HG02870 (cell line): ENCODE measurements at regions not wholly inside any gene's neighbourhood (a gene's known extent, or its start where the extent isn't known, plus 50 kb on each side); places are given as distances from the start of the nearest gene placed in this dataset.

Source experiments
- ATAC-seq: cut with Tn5 transposase; IDR thresholded peaks from one replicate; pipeline ENCODE4 v1.9.1; 2021; ENCODE audit warnings: mild to moderate bottlenecking, moderate library complexity; ENCODE audit not compliant: unreplicated experiment

- ATAC-seq: no peak
Observed at GRCh38 chr13:50101590-50101989, 86.3 kb downstream of the KCNRG start.

- no peak for ATAC-seq
Observed at GRCh38 chr13:50104493-50104892, 89.2 kb downstream of the KCNRG start.

GRCh38 chr13:50106559-50106958 lies 91.3 kb downstream of the KCNRG start:
- no peak for ATAC-seq

- ATAC-seq: no peak
Observed at GRCh38 chr13:50107205-50107604, 92.0 kb downstream of the KCNRG start.

GRCh38 chr13:50114961-50115360 lies 99.7 kb downstream of the KCNRG start:
- ATAC-seq: no peak

GRCh38 chr13:50115695-50116094 lies 100.5 kb downstream of the KCNRG start:
- ATAC-seq: no peak

GRCh38 chr13:50116430-50116973 lies 101.3 kb downstream of the KCNRG start:
- no peak for ATAC-seq

GRCh38 chr13:50119591-50119990 lies 104.3 kb downstream of the KCNRG start:
- no peak for ATAC-seq

- ATAC-seq: no peak
Observed at GRCh38 chr13:50122455-50122854, 107.2 kb downstream of the KCNRG start.

- ATAC-seq: no peak
Observed at GRCh38 chr13:50123002-50123401, 107.8 kb downstream of the KCNRG start.

GRCh38 chr13:50123515-50123861 lies 108.2 kb downstream of the KCNRG start:
- ATAC-seq: peak; percentile 3

GRCh38 chr13:50123862-50124535 lies 108.8 kb downstream of the KCNRG start:
- ATAC-seq: peak; percentile 64

- peak; percentile 10 for ATAC-seq
Observed at GRCh38 chr13:50124536-50125303, 109.5 kb downstream of the KCNRG start.

- no peak for ATAC-seq
Observed at GRCh38 chr13:50125304-50125553, 110.0 kb downstream of the KCNRG start.

GRCh38 chr13:50125554-50126262 lies 110.5 kb downstream of the KCNRG start:
- no peak for ATAC-seq

GRCh38 chr13:50126263-50126992 lies 111.2 kb downstream of the KCNRG start:
- ATAC-seq: no peak

GRCh38 chr13:50126993-50127725 lies 111.9 kb downstream of the KCNRG start:
- no peak for ATAC-seq

- no peak for ATAC-seq
Observed at GRCh38 chr13:50127726-50128291, 112.6 kb downstream of the KCNRG start.

GRCh38 chr13:50128428-50128931 lies 113.2 kb downstream of the KCNRG start:
- ATAC-seq: no peak

GRCh38 chr13:50129081-50129705 lies 113.9 kb downstream of the KCNRG start:
- no peak for ATAC-seq
